MCF 10A (cell line): ENCODE measurements at regions not wholly inside any gene's neighbourhood (a gene's known extent, or its start where the extent isn't known, plus 50 kb on each side); places are given as distances from the start of the nearest gene placed in this dataset.

Source experiments
- BruUV-seq: library from RNA; stranded (reverse); fragments of 400-500 nt; replicated peaks from 2 replicates; lab custom pipeline; 2021; lab: Mats Ljungman, UMichigan
- CTCF ChIA-PET: fragments of 300-600 bp; sonication (Branson Sonifier 250); formaldehyde crosslinking; extraction: SDS; loops from one replicate; lab custom pipeline; 2021; ENCODE audit warnings: antibody characterized with exemption, inconsistent platforms; lab: Yijun Ruan, JAX
- POLR2A ChIA-PET: fragments of 300-600, 350-650 bp; sonication (Branson Sonifier 250); formaldehyde crosslinking; extraction: SDS; loops from one replicate; lab custom pipeline; 2020; ENCODE audit warnings: antibody characterized with exemption, inconsistent platforms; lab: Yijun Ruan, JAX
- DNase-seq: peaks from one replicate; pipeline ENCODE4 v3.0.0-alpha.2; 2018; ENCODE audit not compliant: unreplicated experiment
- H3K27ac Mint-ChIP-seq: one replicate; pipeline ENCODE4 v1.8.0; 2022; ENCODE audit warnings: mild to moderate bottlenecking, low read depth, mixed read lengths; ENCODE audit not compliant: unreplicated experiment
- H3K27me3 Mint-ChIP-seq: one replicate; pipeline ENCODE4 v1.8.0; 2022; ENCODE audit warnings: mixed read lengths; ENCODE audit not compliant: insufficient read depth, unreplicated experiment
- H3K36me3 Mint-ChIP-seq: one replicate; pipeline ENCODE4 v1.8.0; 2022; ENCODE audit warnings: mild to moderate bottlenecking, moderate library complexity, mixed read lengths; ENCODE audit not compliant: insufficient read depth, unreplicated experiment
- H3K4me1 Mint-ChIP-seq: one replicate; pipeline ENCODE4 v1.8.0; 2022; ENCODE audit warnings: mixed read lengths; ENCODE audit not compliant: insufficient read depth, unreplicated experiment
- H3K4me3 Mint-ChIP-seq: one replicate; pipeline ENCODE4 v1.8.0; 2022; ENCODE audit warnings: mild to moderate bottlenecking, moderate library complexity, mixed read lengths; ENCODE audit not compliant: unreplicated experiment
- H3K9me3 Mint-ChIP-seq: one replicate; pipeline ENCODE4 v1.8.0; 2022; ENCODE audit warnings: mixed read lengths; ENCODE audit not compliant: unreplicated experiment
- intact Hi-C: fragments of 100-400 bp; cut with micrococcal nuclease; formaldehyde crosslinking; loops from 2 replicates; pipeline ENCODE4 v1.14.1; 2022
- TF ChIP-seq, protein P1 (sequence below): fragments of 200-600 bp; IDR thresholded peaks from one replicate; pipeline ENCODE4 v1.8.0; 2022; ENCODE audit warnings: antibody characterized with exemption, mild to moderate bottlenecking; ENCODE audit not compliant: unreplicated experiment

DNA sequence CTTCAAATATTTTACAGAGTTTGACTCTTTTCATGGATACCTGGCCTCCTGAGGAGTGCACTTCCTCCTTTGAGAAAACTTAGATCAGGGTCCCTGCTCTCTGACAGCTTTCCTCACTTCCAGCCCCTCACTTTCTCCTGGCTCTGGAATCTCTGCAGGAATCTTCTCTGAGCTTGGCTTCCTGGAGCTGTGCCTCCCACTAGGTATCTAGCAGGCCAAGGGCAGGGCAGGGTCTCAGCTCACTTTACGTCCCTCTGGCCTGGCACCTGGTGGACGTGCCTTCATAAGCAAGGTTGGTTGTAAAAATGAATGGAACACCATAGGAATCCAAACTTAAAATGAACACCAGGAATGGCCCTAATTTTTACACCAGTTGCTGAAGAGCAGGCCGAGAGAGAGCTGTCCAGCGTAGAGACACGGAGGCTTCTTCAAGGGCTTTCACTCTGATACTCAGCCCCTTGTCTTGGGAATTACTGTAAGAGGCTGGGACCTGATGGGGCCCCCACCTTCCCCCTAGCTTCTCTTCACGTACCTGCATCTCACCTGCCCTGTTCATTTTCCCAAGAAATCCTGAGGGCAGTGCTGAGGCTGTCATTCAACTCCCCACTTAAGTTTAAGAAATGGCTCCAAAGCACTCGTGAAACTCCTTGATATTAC lies 426.9 kb upstream of the ID2 start:
- ChIA-PET POLR2A (no interaction called here), CTCF (interaction anchor here (0.9 to 1.0 kb wide), 2 partner anchors 17 to 176 kb away, joined by 3 read pairs; no protein-coding TSS in a partner anchor)
- H3K27ac Mint-ChIP-seq, result no peak overlapping the region
- H3K4me3 Mint-ChIP-seq, result no peak overlapping the region
- TF ChIP-seq, protein P1, sequence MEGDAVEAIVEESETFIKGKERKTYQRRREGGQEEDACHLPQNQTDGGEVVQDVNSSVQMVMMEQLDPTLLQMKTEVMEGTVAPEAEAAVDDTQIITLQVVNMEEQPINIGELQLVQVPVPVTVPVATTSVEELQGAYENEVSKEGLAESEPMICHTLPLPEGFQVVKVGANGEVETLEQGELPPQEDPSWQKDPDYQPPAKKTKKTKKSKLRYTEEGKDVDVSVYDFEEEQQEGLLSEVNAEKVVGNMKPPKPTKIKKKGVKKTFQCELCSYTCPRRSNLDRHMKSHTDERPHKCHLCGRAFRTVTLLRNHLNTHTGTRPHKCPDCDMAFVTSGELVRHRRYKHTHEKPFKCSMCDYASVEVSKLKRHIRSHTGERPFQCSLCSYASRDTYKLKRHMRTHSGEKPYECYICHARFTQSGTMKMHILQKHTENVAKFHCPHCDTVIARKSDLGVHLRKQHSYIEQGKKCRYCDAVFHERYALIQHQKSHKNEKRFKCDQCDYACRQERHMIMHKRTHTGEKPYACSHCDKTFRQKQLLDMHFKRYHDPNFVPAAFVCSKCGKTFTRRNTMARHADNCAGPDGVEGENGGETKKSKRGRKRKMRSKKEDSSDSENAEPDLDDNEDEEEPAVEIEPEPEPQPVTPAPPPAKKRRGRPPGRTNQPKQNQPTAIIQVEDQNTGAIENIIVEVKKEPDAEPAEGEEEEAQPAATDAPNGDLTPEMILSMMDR, result no peak
- DNase-seq, result no peak
- no peaks in the 10 kb centered on the region for H3K36me3 Mint-ChIP-seq
- intact Hi-C loops, result no loop called here
- no peaks in the 10 kb centered on the region for H3K4me1 Mint-ChIP-seq
- H3K27me3 Mint-ChIP-seq, result no peaks in the 10 kb centered on the region
- BruUV-seq, result no TSS peak
- H3K9me3 Mint-ChIP-seq, result peaks cover 18% of the 10 kb centered on the region

DNA sequence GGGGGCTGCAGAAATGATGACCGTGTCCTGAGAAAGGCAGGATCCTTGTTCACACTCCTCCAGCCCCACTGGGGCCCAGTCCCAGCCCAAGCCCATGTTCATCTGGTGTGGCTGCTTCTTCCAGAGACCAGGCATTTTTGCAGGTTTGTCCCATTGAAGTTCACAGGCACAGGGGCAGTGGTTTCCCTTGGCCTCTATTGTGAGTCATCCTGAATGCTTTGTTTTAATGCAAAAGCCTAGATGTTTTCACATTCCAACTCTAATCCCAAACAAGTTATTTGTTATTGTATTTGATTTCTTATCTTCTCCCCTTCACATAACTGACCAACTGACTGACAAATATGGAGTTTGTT lies 426.4 kb upstream of the ID2 start:
- POLR2A ChIA-PET, result no interaction called here
- DNase-seq, result no peak
- H3K4me3 Mint-ChIP-seq, result no peak overlapping the region
- H3K27ac Mint-ChIP-seq, result no peak overlapping the region
- CTCF ChIA-PET, result no interaction called here
- no peaks in the 10 kb centered on the region for H3K36me3 Mint-ChIP-seq
- no peaks in the 10 kb centered on the region for H3K4me1 Mint-ChIP-seq
- no peaks in the 10 kb centered on the region for H3K27me3 Mint-ChIP-seq
- TF ChIP-seq, protein P1, result no peak
- H3K9me3 Mint-ChIP-seq, result peaks cover 13% of the 10 kb centered on the region
- intact Hi-C loops, result no loop called here
- no TSS peak for BruUV-seq

DNA sequence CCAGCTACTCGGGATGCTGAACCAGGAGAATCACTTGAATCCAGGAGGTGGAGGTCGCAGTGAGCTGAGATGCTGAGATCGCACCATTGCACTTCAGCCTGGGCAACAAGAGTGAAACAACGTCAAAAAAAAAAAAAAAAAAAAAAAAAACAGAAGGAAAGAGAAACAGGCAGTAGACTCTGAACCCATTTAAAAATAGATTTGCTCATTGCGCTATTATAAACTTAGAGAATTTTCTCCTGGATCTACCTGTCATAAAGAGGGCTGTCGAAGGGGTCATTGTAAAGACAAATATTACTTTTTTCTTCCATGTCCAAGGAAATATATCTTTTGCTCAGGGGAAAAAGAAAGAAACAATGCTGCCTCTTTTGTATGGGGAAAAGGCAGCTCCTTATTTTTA lies 425.0 kb upstream of the ID2 start:
- intact Hi-C loops, result no loop called here
- POLR2A ChIA-PET, result no interaction called here
- Mint-ChIP-seq H3K36me3 (no peaks in the 10 kb centered on the region), H3K9me3 (peaks cover 9% of the 10 kb centered on the region), H3K27ac (no peak overlapping the region), H3K4me1 (no peaks in the 10 kb centered on the region), H3K27me3 (no peaks in the 10 kb centered on the region), H3K4me3 (no peak overlapping the region)
- no peak for DNase-seq
- CTCF ChIA-PET, result interaction anchor here (0.6 kb wide), 1 partner anchor 379 kb away, joined by 3 read pairs; no protein-coding TSS in a partner anchor
- TF ChIP-seq, protein P1, result no peak
- no TSS peak for BruUV-seq

DNA sequence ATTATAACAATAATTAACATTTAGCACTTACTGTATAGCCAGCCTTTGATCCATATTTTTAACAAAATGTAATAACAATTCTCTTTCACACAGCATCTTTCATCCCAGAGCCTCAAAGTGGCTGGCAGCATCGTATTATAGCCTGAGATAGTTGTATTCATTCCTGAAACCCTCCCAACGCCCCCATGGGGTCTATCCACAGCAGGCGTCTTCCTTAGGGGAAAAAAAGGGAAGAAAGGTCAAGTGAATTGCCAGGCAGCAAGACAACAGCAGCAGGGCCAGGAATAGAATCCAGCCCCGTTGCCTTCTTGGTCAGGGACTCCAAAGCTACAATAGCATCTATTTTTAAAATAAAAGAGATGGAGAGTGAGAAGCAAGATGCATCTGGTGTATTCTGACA lies 424.4 kb upstream of the ID2 start:
- ChIA-PET POLR2A (no interaction called here), CTCF (interaction anchor here (0.6 kb wide), 1 partner anchor 378 kb away, joined by 3 read pairs; no protein-coding TSS in a partner anchor)
- no peak overlapping the region for H3K4me3 Mint-ChIP-seq
- DNase-seq, result no peak
- H3K36me3 Mint-ChIP-seq, result no peaks in the 10 kb centered on the region
- peaks cover 9% of the 10 kb centered on the region for H3K9me3 Mint-ChIP-seq
- intact Hi-C loops, result no loop called here
- H3K27me3 Mint-ChIP-seq, result no peaks in the 10 kb centered on the region
- TF ChIP-seq, protein P1, result no peak
- BruUV-seq, result no TSS peak
- no peaks in the 10 kb centered on the region for H3K4me1 Mint-ChIP-seq
- no peak overlapping the region for H3K27ac Mint-ChIP-seq
